Dermis blood vessel endothelial cell (primary cell): ENCODE measurements at regions not wholly inside any gene's neighbourhood (a gene's known extent, or its start where the extent isn't known, plus 50 kb on each side); places are given as distances from the start of the nearest gene placed in this dataset.
A peak's percentile ranks its signal among the peaks of the same experiment; 100 is the strongest.
"Not testable (repeated sequence)": the region's sequence is repeated elsewhere in the genome, so short reads cannot be mapped to it uniquely, and the experiment has no call there.

Experiments used
- DNase-seq: peaks from one replicate; pipeline ENCODE4 v3.0.0; 2010

DNA sequence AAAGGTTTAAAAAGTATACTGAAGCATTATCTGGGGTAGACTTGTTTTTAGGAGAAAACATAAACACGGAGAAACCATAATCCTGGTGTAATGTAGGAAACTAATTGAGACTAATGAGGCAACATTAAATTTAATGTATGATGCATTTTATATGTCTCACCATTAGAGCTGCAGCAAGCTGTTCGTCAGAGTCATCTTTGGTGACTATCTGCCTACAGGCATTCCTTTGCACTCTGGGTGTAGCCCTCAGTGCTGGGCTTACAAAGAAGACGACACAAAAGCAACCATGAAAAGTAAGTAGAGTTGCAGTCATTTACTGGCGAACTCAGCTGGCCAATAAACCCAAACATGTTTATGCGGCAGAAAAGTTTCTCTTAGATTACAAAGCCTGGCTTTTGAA lies 415.3 kb upstream of the ZEB2 start:
- DNase-seq = no peak

- DNase-seq = no peak
Measured at GRCh38 chr2:144931960-144932359, 412.0 kb upstream of the ZEB2 start.

DNA sequence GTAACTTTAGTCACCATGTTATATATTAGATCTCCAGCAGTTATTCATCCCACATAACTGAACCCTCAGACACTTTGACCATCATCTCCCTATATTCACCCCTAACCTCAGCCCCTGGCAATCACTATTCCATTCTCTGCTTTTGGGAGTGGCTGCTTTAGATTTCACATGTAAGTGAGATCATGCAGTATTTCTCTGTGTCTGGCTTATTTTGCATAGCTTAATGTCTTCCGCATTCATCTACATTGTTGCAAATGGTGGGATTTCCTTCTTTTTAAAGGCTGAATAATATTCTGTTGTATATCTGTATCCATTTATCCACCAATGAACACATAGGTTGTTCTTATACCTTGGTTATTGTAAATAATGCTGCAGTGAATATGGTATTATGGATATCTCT lies 411.6 kb upstream of the ZEB2 start:
- DNase-seq = no peak

DNA sequence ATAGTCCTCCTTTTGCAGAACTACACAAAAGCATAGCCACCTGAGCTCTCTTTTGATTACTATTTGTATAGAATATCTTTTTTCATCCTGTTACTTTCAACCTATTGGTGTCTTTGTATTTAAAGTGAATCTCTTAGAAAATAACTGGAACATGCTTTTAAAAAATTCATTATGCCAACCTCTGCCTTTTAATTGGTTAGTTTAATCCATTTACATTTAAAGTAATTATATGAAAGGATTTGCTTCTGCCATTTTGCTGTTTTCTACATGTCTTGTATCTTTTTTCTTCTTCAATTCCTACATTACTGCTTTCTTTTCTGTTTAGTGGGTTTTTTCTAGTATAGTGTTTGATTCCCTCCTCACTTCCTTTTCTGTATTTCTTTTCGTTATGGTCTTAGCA lies 407.5 kb upstream of the ZEB2 start:
- DNase-seq = no peak

- no peak for DNase-seq
Measured at GRCh38 chr2:144925886-144926285, 406.0 kb upstream of the ZEB2 start.

DNA sequence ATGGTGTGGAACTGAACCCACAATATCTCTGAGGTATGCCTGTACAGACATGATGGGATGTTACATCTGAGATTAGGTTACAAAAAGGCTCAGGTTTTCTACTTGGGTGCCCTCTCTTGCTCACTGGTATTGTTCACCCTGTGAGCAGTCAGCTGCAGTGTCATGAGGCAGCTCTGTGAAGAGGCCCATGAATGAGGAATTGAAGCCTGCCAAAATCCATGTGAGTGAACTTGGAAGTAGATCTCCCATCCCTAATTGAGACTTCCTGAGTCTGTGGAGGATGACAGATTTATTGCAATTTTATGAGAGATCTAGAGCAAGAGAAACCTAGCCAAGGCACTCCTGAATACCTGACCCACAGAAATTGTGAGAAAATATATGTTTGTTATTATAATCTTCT lies 404.9 kb upstream of the ZEB2 start:
- DNase-seq = peak; percentile 22

- DNase-seq = no peak
Measured at GRCh38 chr2:144922519-144922918, 402.6 kb upstream of the ZEB2 start.

DNA sequence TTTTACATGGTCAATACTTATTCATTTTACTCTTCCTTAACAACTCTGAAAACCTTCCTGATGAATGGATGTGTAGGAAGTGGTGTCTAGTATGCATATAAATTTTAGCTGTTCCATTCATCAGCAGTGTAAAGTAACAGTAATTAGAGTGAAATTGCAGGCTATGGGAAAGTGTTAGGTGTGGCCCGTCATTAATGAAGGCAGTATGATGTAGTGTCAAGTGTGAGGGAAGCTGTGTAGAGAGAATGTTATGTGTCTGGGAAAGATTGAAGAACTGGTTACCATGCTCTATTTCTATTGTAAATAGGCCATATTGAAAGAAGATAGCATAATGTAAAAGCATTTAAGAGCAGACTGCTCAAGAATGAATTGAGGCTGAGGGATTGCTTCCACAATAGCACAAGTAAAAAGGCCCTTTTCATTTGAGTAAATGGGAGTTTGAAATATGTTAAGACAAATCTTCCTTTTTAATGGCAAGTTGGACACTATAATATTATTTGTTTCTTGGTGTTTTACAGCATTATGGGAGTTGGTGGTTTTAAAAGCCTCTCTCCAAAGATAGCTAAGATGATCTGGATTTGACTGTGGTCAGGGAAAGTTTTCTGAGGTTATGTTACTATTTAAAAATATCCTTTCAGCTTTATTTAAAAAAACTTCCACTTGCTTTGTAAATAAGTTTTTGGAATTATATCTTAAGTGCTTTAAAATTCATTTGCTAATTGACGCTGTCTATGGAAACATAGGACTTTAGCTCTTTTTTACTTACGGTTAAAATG lies 401.0 kb upstream of the ZEB2 start:
- no peak for DNase-seq

GRCh38 chr2:144914622-144915318 lies 394.9 kb upstream of the ZEB2 start:
- no peak for DNase-seq

DNA sequence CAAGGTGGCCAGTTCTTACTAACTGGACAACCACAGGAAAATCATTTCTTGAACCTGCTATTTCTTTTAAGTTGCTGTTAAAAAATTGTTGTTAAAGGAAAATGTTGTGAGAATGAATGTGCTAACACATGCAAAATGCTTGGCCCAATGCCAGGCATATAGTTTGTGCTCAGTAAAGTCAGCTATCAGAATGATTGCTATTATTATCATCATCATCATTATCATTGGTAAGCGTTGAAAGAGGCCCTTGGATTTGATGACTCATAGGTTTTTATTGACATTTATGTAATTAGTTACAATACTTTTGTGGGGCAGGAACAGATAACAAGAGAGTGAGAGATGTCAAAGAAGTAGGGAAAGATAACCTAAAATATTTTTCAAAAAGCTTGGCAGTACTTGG lies 394.2 kb upstream of the ZEB2 start:
- DNase-seq = no peak

DNA sequence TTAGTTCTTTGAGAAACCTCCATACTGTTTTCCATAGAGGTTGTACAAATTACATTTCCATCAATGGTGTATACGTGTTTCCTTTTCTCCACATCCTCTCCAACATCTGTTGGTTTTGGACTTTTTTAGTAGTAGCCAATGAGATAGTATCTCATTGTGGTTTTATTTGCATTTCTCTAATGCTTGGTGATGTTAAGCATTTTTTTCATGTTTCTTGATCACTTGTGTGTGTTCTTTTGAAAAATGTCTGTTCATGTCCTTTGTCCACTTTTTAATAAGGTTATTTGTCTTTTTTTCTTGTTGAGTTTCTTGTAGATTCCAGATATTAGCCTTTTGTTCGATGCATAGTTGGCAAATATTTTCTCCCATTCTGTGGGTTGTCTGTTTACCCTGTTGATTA lies 392.3 kb upstream of the ZEB2 start:
- DNase-seq = no peak

DNA sequence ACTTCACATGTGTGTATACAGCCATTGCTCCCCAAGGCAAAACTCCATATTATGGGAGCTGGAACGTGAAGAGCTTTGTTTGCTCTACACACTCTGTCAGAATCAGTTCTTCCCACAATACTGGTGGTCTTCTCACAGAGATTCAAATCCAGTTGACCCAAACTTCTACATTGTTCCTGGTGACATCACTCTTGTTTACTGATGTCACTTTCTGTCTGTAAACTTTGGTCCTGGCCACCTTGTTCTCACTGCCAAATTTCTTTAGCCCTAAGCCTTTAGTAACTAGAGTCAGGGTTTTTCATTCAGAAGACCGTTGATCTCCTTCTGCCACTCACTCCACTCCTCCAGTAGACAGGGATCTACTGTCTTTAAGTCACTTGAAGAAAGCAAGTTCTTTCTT lies 386.0 kb upstream of the ZEB2 start:
- DNase-seq = no peak

GRCh38 chr2:144904612-144905011 lies 384.7 kb upstream of the ZEB2 start:
- no peak for DNase-seq

- not testable (repeated sequence) for DNase-seq
Measured at GRCh38 chr2:144903045-144903444, 383.1 kb upstream of the ZEB2 start.

DNA sequence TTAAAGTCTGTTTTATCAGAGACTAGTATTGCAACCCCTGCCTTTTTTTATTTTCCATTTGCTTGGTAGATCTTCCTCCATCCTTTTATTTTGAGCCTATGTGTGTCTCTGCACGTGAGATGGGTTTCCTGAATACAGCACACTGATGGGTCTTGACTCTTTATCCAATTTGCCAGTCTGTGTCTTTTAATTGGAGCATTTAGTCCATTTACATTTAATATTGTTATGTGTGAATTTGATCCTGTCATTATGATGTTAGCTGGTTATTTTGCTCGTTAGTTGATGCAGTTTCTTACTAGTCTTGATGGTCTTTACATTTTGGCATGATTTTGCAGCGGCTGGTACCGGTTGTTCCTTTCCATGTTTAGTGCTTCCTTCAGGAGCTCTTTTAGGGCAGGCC lies 381.5 kb upstream of the ZEB2 start:
- DNase-seq = not testable (repeated sequence)

- DNase-seq = no peak
Measured at GRCh38 chr2:144896341-144896740, 376.4 kb upstream of the ZEB2 start.

DNA sequence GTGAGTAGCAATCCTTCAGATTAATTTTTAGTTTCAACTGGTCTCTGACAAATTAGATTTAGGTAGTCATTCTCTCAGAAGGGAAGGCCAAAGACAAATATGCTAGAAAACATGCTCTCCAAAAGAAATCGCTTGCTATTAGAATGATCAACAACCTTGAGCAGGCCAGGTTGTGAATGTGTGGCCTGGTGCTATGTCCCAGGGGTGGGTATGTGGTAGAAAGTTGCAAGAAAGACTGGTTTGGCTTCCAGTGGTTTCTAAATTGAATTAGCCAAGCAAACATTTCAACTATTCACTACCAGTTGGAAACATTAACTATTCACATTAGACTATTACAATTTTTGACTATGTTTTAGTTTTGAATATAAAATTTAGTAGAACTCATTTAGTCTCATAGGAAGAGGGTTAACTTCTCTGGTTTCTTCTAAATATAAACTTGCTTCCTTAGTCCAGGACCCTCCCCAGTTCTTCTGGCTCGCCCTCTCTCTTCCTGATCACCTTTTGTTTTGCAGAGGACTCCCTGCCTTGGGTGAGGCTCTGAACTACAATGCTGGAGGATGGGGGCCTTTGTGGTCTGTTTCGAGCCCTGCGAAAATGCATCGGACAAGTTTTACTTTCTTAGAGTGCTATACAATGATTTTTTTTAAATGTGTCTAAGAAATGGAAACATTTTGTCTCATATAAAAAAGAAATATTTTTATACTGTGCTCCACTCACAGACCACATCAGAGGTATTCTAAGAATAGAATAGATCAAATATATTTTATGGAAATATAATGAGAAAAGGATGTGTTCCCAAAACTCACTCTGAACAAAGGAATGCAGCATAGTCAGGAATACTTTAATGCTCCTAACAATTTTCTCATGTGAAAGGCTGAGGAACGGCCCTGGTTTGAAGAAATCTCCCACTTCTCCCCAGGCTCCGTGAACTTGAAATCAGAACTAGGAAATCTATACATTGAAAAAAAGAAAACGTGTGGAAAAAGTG lies 375.0 kb upstream of the ZEB2 start:
- no peak for DNase-seq

GRCh38 chr2:144893464-144893863 lies 373.5 kb upstream of the ZEB2 start:
- no peak for DNase-seq

GRCh38 chr2:144890828-144891227 lies 370.9 kb upstream of the ZEB2 start:
- peak; percentile 62 for DNase-seq

DNA sequence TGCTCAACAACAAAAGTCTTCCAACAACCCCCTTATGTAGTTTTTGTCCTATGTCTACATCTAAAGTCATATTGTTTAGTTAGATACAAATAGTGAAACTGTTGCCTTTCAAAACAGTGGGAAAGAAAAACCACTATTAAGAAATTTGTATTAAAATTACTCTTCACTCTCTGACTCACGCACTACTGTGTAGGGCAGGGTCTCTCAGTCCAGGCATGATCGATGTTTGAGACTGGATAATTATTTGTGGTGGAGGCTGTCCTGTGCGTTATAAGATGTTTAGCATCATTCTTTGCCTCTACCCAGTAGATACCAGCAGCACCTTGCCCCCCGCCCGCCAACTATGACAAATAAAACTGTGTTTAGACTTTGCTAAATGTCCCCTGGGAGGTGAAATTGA lies 369.4 kb upstream of the ZEB2 start:
- no peak for DNase-seq

- no peak for DNase-seq
Measured at GRCh38 chr2:144886862-144887261, 366.9 kb upstream of the ZEB2 start.

GRCh38 chr2:144877893-144878292 lies 358.0 kb upstream of the ZEB2 start:
- no peak for DNase-seq

- no peak for DNase-seq
Measured at GRCh38 chr2:144876013-144876412, 356.1 kb upstream of the ZEB2 start.
